HEK293 (cell line): ENCODE measurements at regions not wholly inside any gene's neighbourhood (a gene's known extent, or its start where the extent isn't known, plus 50 kb on each side); places are given as distances from the start of the nearest gene placed in this dataset.

Source experiments
- EGR2 ChIP-seq: fragments of 450-650 bp; formaldehyde crosslinking; IDR thresholded peaks from 2 replicates; pipeline ENCODE4 v1.5.1; 2016; ENCODE audit warnings: low read depth, missing biosample characterization, missing genetic modification characterization
- TCF7L2 ChIP-seq: IDR thresholded peaks from 2 replicates; pipeline ENCODE4 v1.6.1; 2011; ENCODE audit warnings: low read depth, mild to moderate bottlenecking, inconsistent platforms, low read length, moderate library complexity, borderline replicate concordance
- ZBTB48 ChIP-seq: fragments of 450-650 bp; formaldehyde crosslinking; IDR thresholded peaks from 2 replicates; pipeline ENCODE4 v1.5.1; 2016; ENCODE audit warnings: missing biosample characterization, missing genetic modification characterization
- ZNF184 ChIP-seq: fragments of 450-650 bp; IDR thresholded peaks from 2 replicates; pipeline ENCODE4 v1.5.1; 2018; ENCODE audit warnings: missing biosample characterization, mild to moderate bottlenecking, missing genetic modification characterization
- ZNF274 ChIP-seq, 2 experiments: fragments of 200-500 bp in 1 of 2; fragments of 450-650 bp in 1 of 2; sonication (Bioruptor generic) in 1 of 2; formaldehyde crosslinking in 1 of 2; IDR thresholded peaks; 2 replicates each; pipeline versions ENCODE4 v1.5.1 to v1.6.1; 2014 to 2016; ENCODE audit warnings: borderline replicate concordance in 1 of 2, inconsistent platforms in 1 of 2, low read length in 1 of 2, missing biosample characterization in 1 of 2, missing genetic modification characterization in 1 of 2
- ZNF292 ChIP-seq: fragments of 450-650 bp; formaldehyde crosslinking; IDR thresholded peaks from 2 replicates; pipeline ENCODE4 v1.5.1; 2016; ENCODE audit warnings: low read depth, missing biosample characterization, missing genetic modification characterization, borderline replicate concordance
- ZNF366 ChIP-seq: fragments of 450-650 bp; formaldehyde crosslinking; conservative IDR thresholded peaks from 2 replicates; pipeline ENCODE4 v1.5.1; 2016; ENCODE audit warnings: missing biosample characterization, missing genetic modification characterization
- ZNF514 ChIP-seq: fragments of 450-650 bp; formaldehyde crosslinking; IDR thresholded peaks from 2 replicates; pipeline ENCODE4 v1.5.1; 2016; ENCODE audit warnings: missing biosample characterization, missing genetic modification characterization
- ZNF558 ChIP-seq: fragments of 450-650 bp; formaldehyde crosslinking; IDR thresholded peaks from 2 replicates; pipeline ENCODE4 v1.5.1; 2016; ENCODE audit warnings: missing biosample characterization, missing genetic modification characterization
- ZNF707 ChIP-seq: fragments of 450-650 bp; formaldehyde crosslinking; IDR thresholded peaks from 2 replicates; pipeline ENCODE4 v1.5.1; 2016; ENCODE audit warnings: missing biosample characterization, missing genetic modification characterization
- ZNF792 ChIP-seq: fragments of 450-650 bp; formaldehyde crosslinking; IDR thresholded peaks from 2 replicates; pipeline ENCODE4 v1.5.1; 2016; ENCODE audit warnings: missing biosample characterization, missing genetic modification characterization
- TF ChIP-seq, protein P1 (sequence below): fragments of 450-650 bp; formaldehyde crosslinking; IDR thresholded peaks from 2 replicates; pipeline ENCODE4 v1.5.1; 2016; ENCODE audit warnings: missing biosample characterization, missing genetic modification characterization
- TF ChIP-seq, protein P2 (sequence below): fragments of 450-650 bp; formaldehyde crosslinking; IDR thresholded peaks from 2 replicates; pipeline ENCODE4 v1.5.1; 2016; ENCODE audit warnings: missing biosample characterization, missing genetic modification characterization

DNA sequence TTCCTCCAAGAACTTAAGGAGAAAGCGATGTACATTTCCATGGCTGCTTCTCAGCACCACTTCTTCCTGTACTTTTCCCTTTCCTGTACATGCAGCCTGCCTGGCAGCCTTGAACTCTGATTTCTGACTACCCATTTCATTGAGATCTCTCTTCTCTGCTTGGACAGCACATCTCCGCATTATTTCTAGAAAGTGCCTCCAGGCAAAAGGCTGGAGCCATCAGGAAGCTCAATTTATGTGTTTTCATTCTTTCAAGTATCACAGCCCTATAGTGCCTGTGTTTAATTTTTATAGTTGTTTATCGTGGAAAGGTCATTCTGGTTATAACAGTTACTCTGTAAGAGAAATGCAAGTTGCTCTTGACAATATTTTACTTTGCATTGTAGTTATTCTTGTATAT, 688.0 kb upstream of the ANKRD30A start:
- TF ChIP-seq, protein P1, sequence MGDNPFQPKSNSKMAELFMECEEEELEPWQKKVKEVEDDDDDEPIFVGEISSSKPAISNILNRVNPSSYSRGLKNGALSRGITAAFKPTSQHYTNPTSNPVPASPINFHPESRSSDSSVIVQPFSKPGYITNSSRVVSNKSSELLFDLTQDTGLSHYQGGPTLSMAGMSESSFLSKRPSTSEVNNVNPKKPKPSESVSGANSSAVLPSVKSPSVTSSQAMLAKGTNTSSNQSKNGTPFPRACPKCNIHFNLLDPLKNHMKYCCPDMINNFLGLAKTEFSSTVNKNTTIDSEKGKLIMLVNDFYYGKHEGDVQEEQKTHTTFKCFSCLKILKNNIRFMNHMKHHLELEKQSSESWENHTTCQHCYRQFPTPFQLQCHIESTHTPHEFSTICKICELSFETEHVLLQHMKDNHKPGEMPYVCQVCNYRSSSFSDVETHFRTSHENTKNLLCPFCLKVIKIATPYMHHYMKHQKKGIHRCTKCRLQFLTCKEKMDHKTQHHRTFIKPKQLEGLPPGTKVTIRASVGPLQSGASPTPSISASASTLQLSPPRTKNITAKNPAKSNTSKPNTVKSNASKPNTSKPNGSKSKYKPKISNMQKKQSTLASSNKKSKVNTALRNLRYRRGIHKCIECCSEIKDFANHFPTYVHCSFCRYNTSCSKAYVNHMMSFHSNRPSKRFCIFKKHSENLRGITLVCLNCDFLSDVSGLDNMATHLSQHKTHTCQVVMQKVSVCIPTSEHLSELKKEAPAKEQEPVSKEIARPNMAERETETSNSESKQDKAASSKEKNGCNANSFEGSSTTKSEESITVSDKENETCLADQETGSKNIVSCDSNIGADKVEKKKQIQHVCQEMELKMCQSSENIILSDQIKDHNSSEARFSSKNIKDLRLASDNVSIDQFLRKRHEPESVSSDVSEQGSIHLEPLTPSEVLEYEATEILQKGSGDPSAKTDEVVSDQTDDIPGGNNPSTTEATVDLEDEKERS = no peak
- TF ChIP-seq, protein P2, sequence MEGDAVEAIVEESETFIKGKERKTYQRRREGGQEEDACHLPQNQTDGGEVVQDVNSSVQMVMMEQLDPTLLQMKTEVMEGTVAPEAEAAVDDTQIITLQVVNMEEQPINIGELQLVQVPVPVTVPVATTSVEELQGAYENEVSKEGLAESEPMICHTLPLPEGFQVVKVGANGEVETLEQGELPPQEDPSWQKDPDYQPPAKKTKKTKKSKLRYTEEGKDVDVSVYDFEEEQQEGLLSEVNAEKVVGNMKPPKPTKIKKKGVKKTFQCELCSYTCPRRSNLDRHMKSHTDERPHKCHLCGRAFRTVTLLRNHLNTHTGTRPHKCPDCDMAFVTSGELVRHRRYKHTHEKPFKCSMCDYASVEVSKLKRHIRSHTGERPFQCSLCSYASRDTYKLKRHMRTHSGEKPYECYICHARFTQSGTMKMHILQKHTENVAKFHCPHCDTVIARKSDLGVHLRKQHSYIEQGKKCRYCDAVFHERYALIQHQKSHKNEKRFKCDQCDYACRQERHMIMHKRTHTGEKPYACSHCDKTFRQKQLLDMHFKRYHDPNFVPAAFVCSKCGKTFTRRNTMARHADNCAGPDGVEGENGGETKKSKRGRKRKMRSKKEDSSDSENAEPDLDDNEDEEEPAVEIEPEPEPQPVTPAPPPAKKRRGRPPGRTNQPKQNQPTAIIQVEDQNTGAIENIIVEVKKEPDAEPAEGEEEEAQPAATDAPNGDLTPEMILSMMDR (tag by site-specific recombination) = no peak
- TF ChIP-seq ZNF274 (IDR thresholded peaks at IDR 0.05; ENCODE audit: low read length) (no peak), ZNF274 (tag by site-specific recombination; IDR thresholded peaks at IDR 0.05; ENCODE audit: borderline replicate concordance) (no peak), ZNF792 (no peak), EGR2 (tag by site-specific recombination) (no peak), ZNF292 (tag by site-specific recombination) (no peak), ZBTB48 (tag by site-specific recombination) (no peak), ZNF707 (tag by site-specific recombination) (no peak), ZNF184 (tag by site-specific recombination) (no peak), ZNF558 (tag by site-specific recombination) (no peak), ZNF514 (tag by site-specific recombination) (no peak), TCF7L2 (no peak), ZNF366 (no peak)
